Stomach (tissue), 8 donors: ENCODE measurements at regions not wholly inside any gene's neighbourhood (a gene's known extent, or its start where the extent isn't known, plus 50 kb on each side); places are given as distances from the start of the nearest gene placed in this dataset.

Experiments
- DNase-seq, 2 donors: peaks; one replicate each; pipeline versions ENCODE4 v3.0.0 to v3.0.0-alpha.2; 2013 to 2019
- H3K27ac ChIP-seq, 5 donors: fragments of 200-600 bp in 4 of 5; sonication (generic) in 4 of 5; one replicate each; pipeline ENCODE4 v1.5.1; 2013 to 2019; ENCODE audit warnings: mild to moderate bottlenecking in 1 of 5, moderate library complexity in 1 of 5
- H3K27me3 ChIP-seq, 3 donors: fragments of 200-600 bp; sonication (generic); one replicate each; pipeline ENCODE4 v1.5.1; 2017 to 2019; ENCODE audit warnings: mixed run types in 1 of 3
- H3K36me3 ChIP-seq, 4 donors: fragments of 200-600 bp; sonication (generic); 1 replicate in 3 of 4; 2 replicates in 1 of 4; pipeline ENCODE4 v1.5.1; 2016 to 2019
- H3K4me1 ChIP-seq, 4 donors: fragments of 200-600 bp; sonication (generic); one replicate each; pipeline ENCODE4 v1.5.1; 2016 to 2019
- H3K4me3 ChIP-seq, 4 donors: fragments of 200-600 bp; sonication (generic) in 3 of 4; one replicate each; pipeline ENCODE4 v1.5.1; 2016 to 2019; ENCODE audit warnings: mild to moderate bottlenecking in 1 of 4
- H3K9me3 ChIP-seq, 4 donors: fragments of 200-600 bp; sonication (generic); one replicate each; pipeline ENCODE4 v1.5.1; 2016 to 2019
- CTCF ChIP-seq, 7 experiments: fragments of 450-650 bp in 4 of 7; fragments of 200-600 bp in 3 of 7; sonication (generic) in 3 of 7; IDR thresholded peaks; one replicate each; pipeline ENCODE4 v1.5.1; 2016 to 2019; ENCODE audit warnings: antibody characterized with exemption in 7 of 7, control low read depth in 2 of 7, mild to moderate bottlenecking in 1 of 7
- EP300 ChIP-seq: sonication (generic); formaldehyde crosslinking; IDR thresholded peaks from one replicate; pipeline ENCODE4 v1.6.1; 2017; ENCODE audit warnings: antibody characterized with exemption
- POLR2A ChIP-seq, 4 donors: fragments of 450-650 bp; IDR thresholded peaks; one replicate each; pipeline ENCODE4 v1.6.1; 2016; ENCODE audit warnings: antibody characterized with exemption in 4 of 4, control low read depth in 2 of 4, mild to moderate bottlenecking in 1 of 4, moderate library complexity in 1 of 4
- POLR2AphosphoS5 ChIP-seq, 3 donors: sonication (generic); formaldehyde crosslinking; IDR thresholded peaks; one replicate each; pipeline ENCODE4 v1.6.1; 2016; ENCODE audit warnings: antibody characterized with exemption in 3 of 3
- WGBS, 5 donors: extraction: QIAGEN DNeasy Blood & Tissue Kit in 3 of 5; methylation state at CpG; one replicate each; pipeline versions ENCODE4 v1.1.5 to v1.1.7; 2013 to 2018; 5-methylcytosine and 5-hydroxymethylcytosine counted together
- intact Hi-C: fragments of 100-400 bp; cut with DNase I; formaldehyde crosslinking; loops from one replicate; pipeline ENCODE4 v1.15.1; 2023; ENCODE audit warnings: low total_unique reads
- donor health status: healthy with polysubstance abuse.
- donor health status: Bipolar disorder and iron deficiency.
- donor health status: healthy.

- Histone ChIP-seq H3K4me1 (no peaks in the 10 kb centered on the region), H3K27me3 (no peaks in the 10 kb centered on the region), H3K9me3 (peaks cover 0 to 34% (median 5%) of the 10 kb centered on the region in 4 donors), H3K36me3 (no peaks in the 10 kb centered on the region), H3K4me3 (no peak overlapping the region), H3K27ac (no peak overlapping the region)
- DNase-seq = no peak
- intact Hi-C loops = no loop called here
- TF ChIP-seq POLR2AphosphoS5 (IDR thresholded peaks at IDR 0.05) (no peak), POLR2A (IDR thresholded peaks at IDR 0.05) (no peak), CTCF (IDR thresholded peaks at IDR 0.05) (no peak), EP300 (no peak)
- WGBS, 5 donors = 47 to 76% (median 55%) methylated on average over 2 of the region's 2 CpGs; no CpG with 5 or more reads in 1 of the 5 donors
Observed at GRCh38 chr2:53217250-53217649, 550.4 kb upstream of the CHAC2 start.

GRCh38 chr2:53216805-53217204, 550.8 kb upstream of the CHAC2 start:
- peaks cover 0 to 34% (median 5%) of the 10 kb centered on the region in 4 donors for H3K9me3 ChIP-seq
- DNase-seq = no peak
- no peak overlapping the region for H3K27ac ChIP-seq
- intact Hi-C loops = no loop called here
- H3K36me3 ChIP-seq = no peaks in the 10 kb centered on the region
- no peak overlapping the region for H3K4me3 ChIP-seq
- H3K27me3 ChIP-seq = no peaks in the 10 kb centered on the region
- TF ChIP-seq POLR2A (IDR thresholded peaks at IDR 0.05) = no peak
- TF ChIP-seq POLR2AphosphoS5 (IDR thresholded peaks at IDR 0.05) = no peak
- no peak for TF ChIP-seq CTCF (IDR thresholded peaks at IDR 0.05)
- TF ChIP-seq EP300 = no peak
- no peaks in the 10 kb centered on the region for H3K4me1 ChIP-seq

GRCh38 chr2:53212576-53212975, 555.0 kb upstream of the CHAC2 start:
- TF ChIP-seq POLR2AphosphoS5 (IDR thresholded peaks at IDR 0.05) (no peak), EP300 (no peak), POLR2A (IDR thresholded peaks at IDR 0.05) (no peak), CTCF (IDR thresholded peaks at IDR 0.05) (no peak)
- Histone ChIP-seq H3K9me3 (peaks cover 0 to 33% (median 4%) of the 10 kb centered on the region in 4 donors), H3K36me3 (no peaks in the 10 kb centered on the region), H3K27me3 (no peaks in the 10 kb centered on the region), H3K4me1 (no peaks in the 10 kb centered on the region), H3K4me3 (no peak overlapping the region), H3K27ac (no peak overlapping the region)
- no peak for DNase-seq
- 38 to 89% (median 86%) methylated on average over 1 of the region's 1 CpG for WGBS, 5 donors
- intact Hi-C loops = no loop called here

GRCh38 chr2:53211201-53211774, 556.3 kb upstream of the CHAC2 start:
- intact Hi-C loops = no loop called here
- DNase-seq = no peak
- Histone ChIP-seq H3K4me1 (no peaks in the 10 kb centered on the region), H3K9me3 (peaks cover 0 to 23% (median 0%) of the 10 kb centered on the region in 4 donors), H3K27me3 (no peaks in the 10 kb centered on the region), H3K36me3 (no peaks in the 10 kb centered on the region), H3K4me3 (no peak overlapping the region), H3K27ac (no peak overlapping the region)
- TF ChIP-seq POLR2A (IDR thresholded peaks at IDR 0.05) (no peak), EP300 (no peak), POLR2AphosphoS5 (IDR thresholded peaks at IDR 0.05) (no peak), CTCF (IDR thresholded peaks at IDR 0.05) (no peak)
- 64 to 86% (median 80%) methylated on average over 2 of the region's 2 CpGs for WGBS, 5 donors
